MG63 (cell line): ENCODE measurements at regions not wholly inside any gene's neighbourhood (a gene's known extent, or its start where the extent isn't known, plus 50 kb on each side); places are given as distances from the start of the nearest gene placed in this dataset.

ENCODE experiments used
- DNase-seq: peaks from one replicate; pipeline ENCODE4 v3.0.0-alpha.2; 2020
- H3K27me3 ChIP-seq: fragments of 250-450 bp; sonication (Bioruptor Pico); 2 replicates; pipeline ENCODE4 v1.5.1; 2020; ENCODE audit warnings: mild to moderate bottlenecking, moderate library complexity
- H3K36me3 ChIP-seq: fragments of 250-450 bp; sonication (Bioruptor Pico); 2 replicates; pipeline ENCODE4 v1.5.1; 2020; ENCODE audit warnings: mild to moderate bottlenecking, moderate library complexity
- H3K4me3 ChIP-seq: fragments of 250-450 bp; sonication (Bioruptor Pico); 2 replicates; pipeline ENCODE4 v1.5.1; 2020; ENCODE audit warnings: mild to moderate bottlenecking, moderate library complexity
- H3K9me3 ChIP-seq: fragments of 250-450 bp; sonication (Bioruptor Pico); 2 replicates; pipeline ENCODE4 v1.5.1; 2020; ENCODE audit warnings: mild to moderate bottlenecking, moderate library complexity

- H3K27me3 ChIP-seq: no peaks in the 10 kb centered on the region
- no peaks in the 10 kb centered on the region for H3K36me3 ChIP-seq
- no peaks in the 10 kb centered on the region for H3K9me3 ChIP-seq
- no peak overlapping the region for H3K4me3 ChIP-seq
- DNase-seq: no peak
Measured at GRCh38 chr10:52870562-52870961, 98.0 kb upstream of the MBL2 start.

GRCh38 chr10:52869864-52870263, 97.3 kb upstream of the MBL2 start:
- DNase-seq: no peak

GRCh38 chr10:52865213-52865612, 92.6 kb upstream of the MBL2 start:
- no peak for DNase-seq
- Histone ChIP-seq H3K27me3 (no peaks in the 10 kb centered on the region), H3K4me3 (no peak overlapping the region), H3K36me3 (no peaks in the 10 kb centered on the region), H3K9me3 (no peaks in the 10 kb centered on the region)

More at GRCh38 chr10:52869864-52870263, 97.3 kb upstream of the MBL2 start:
- Histone ChIP-seq H3K9me3 (no peaks in the 10 kb centered on the region), H3K4me3 (no peak overlapping the region), H3K27me3 (no peaks in the 10 kb centered on the region), H3K36me3 (no peaks in the 10 kb centered on the region)

GRCh38 chr10:52864201-52865106, 91.9 kb upstream of the MBL2 start:
- peak; percentile 92 for DNase-seq

GRCh38 chr10:52858722-52859121, 86.1 kb upstream of the MBL2 start:
- no peaks in the 10 kb centered on the region for H3K27me3 ChIP-seq
- no peaks in the 10 kb centered on the region for H3K9me3 ChIP-seq
- no peak overlapping the region for H3K4me3 ChIP-seq
- DNase-seq: no peak
- no peaks in the 10 kb centered on the region for H3K36me3 ChIP-seq

More at GRCh38 chr10:52864201-52865106, 91.9 kb upstream of the MBL2 start:
- H3K9me3 ChIP-seq: no peaks in the 10 kb centered on the region
- no peaks in the 10 kb centered on the region for H3K36me3 ChIP-seq
- no peaks in the 10 kb centered on the region for H3K27me3 ChIP-seq
- H3K4me3 ChIP-seq: no peak overlapping the region

- H3K27me3 ChIP-seq: no peaks in the 10 kb centered on the region
- no peaks in the 10 kb centered on the region for H3K36me3 ChIP-seq
- H3K4me3 ChIP-seq: no peak overlapping the region
- DNase-seq: no peak
- no peaks in the 10 kb centered on the region for H3K9me3 ChIP-seq
Measured at GRCh38 chr10:52855546-52856325, 83.2 kb upstream of the MBL2 start.

- Histone ChIP-seq H3K36me3 (no peaks in the 10 kb centered on the region), H3K9me3 (no peaks in the 10 kb centered on the region), H3K4me3 (no peak overlapping the region), H3K27me3 (no peaks in the 10 kb centered on the region)
- DNase-seq: no peak
Measured at GRCh38 chr10:52853704-52854103, 81.1 kb upstream of the MBL2 start.

- DNase-seq: no peak
- Histone ChIP-seq H3K4me3 (no peak overlapping the region), H3K36me3 (no peaks in the 10 kb centered on the region), H3K27me3 (no peaks in the 10 kb centered on the region), H3K9me3 (no peaks in the 10 kb centered on the region)
Measured at GRCh38 chr10:52836816-52837215, 64.2 kb upstream of the MBL2 start.
